ENCODE measurements at regions not wholly inside any gene's neighbourhood (a gene's known extent, or its start where the extent isn't known, plus 50 kb on each side); places are given as distances from the start of the nearest gene placed in this dataset.

- Histone ChIP-seq H2AFZ (ENCODE audit: low read length) (no peak overlapping the region), H3K9me3 (ENCODE audit: low read length) (no peaks in the 10 kb centered on the region; the same call in 1 of the 2 replicates), H3K79me2 (ENCODE audit: low read length) (no peaks in the 10 kb centered on the region), H3K27me3 (ENCODE audit: low read length) (0 out of 2 replicates have a peak, but pooled peaks cover 23% of the 10 kb centered on the region), H3K9ac (ENCODE audit: low read length) (no peak overlapping the region), H3K27ac (ENCODE audit: low read length) (no peak overlapping the region), H3K9me2 (replicated peaks; ENCODE audit: low read length) (no peaks in the 10 kb centered on the region), H3K36me3 (ENCODE audit: low read depth, low read length) (no peaks in the 10 kb centered on the region), H3F3A (ENCODE audit: low read length, unreplicated experiment) (no peaks in the 10 kb centered on the region), H3K4me1 (ENCODE audit: insufficient read depth, low read length) (no peaks in the 10 kb centered on the region), H3K4me2 (ENCODE audit: low read length) (no peak overlapping the region), H3K4me3 (ENCODE audit: low read length) (no peak overlapping the region), H4K20me1 (ENCODE audit: low read length) (no peaks in the 10 kb centered on the region)
- no peak for TF ChIP-seq EZH2phosphoT487 (IDR thresholded peaks at IDR 0.05; ENCODE audit: borderline replicate concordance, low read length)
- TF ChIP-seq, protein P1, sequence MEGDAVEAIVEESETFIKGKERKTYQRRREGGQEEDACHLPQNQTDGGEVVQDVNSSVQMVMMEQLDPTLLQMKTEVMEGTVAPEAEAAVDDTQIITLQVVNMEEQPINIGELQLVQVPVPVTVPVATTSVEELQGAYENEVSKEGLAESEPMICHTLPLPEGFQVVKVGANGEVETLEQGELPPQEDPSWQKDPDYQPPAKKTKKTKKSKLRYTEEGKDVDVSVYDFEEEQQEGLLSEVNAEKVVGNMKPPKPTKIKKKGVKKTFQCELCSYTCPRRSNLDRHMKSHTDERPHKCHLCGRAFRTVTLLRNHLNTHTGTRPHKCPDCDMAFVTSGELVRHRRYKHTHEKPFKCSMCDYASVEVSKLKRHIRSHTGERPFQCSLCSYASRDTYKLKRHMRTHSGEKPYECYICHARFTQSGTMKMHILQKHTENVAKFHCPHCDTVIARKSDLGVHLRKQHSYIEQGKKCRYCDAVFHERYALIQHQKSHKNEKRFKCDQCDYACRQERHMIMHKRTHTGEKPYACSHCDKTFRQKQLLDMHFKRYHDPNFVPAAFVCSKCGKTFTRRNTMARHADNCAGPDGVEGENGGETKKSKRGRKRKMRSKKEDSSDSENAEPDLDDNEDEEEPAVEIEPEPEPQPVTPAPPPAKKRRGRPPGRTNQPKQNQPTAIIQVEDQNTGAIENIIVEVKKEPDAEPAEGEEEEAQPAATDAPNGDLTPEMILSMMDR (conservative IDR thresholded peaks at IDR 0.05; ENCODE audit: low read depth, low read length): peak; percentile 48; the same call in 1 of the 2 replicates
- POLR2A ChIA-PET (ENCODE audit: unreplicated experiment): no interaction called here
- DNase-seq: peak; percentile 53
- CTCF ChIA-PET: interaction anchor here (1.1 kb wide), 1 partner anchor 40 kb away, joined by 3 read pairs; no protein-coding TSS in a partner anchor
- intact Hi-C loops (cut with micrococcal nuclease): loop anchor here (2.0 kb wide), 1 partner anchor 222 kb away; no protein-coding TSS in a partner anchor
- peak; percentile 53 for ATAC-seq
- no TSS peak for BruUV-seq (replicated peaks)
Measured at GRCh38 chr10:78844960-78845607, 223.7 kb upstream of the ZMIZ1 start.

GRCh38 chr10:78846071-78846470 is 222.7 kb upstream of the ZMIZ1 start:
- ChIA-PET POLR2A (ENCODE audit: unreplicated experiment) (no interaction called here), CTCF (no interaction called here)
- H3K36me3 ChIP-seq (ENCODE audit: low read depth, low read length): no peaks in the 10 kb centered on the region
- intact Hi-C loops (cut with micrococcal nuclease): no loop called here
- no peaks in the 10 kb centered on the region; the same call in 1 of the 2 replicates for H3K9me3 ChIP-seq (ENCODE audit: low read length)
- no peaks in the 10 kb centered on the region for H3F3A ChIP-seq (ENCODE audit: low read length, unreplicated experiment)
- no peak overlapping the region for H3K4me3 ChIP-seq (ENCODE audit: low read length)
- no peak for ATAC-seq
- TF ChIP-seq EZH2phosphoT487 (IDR thresholded peaks at IDR 0.05; ENCODE audit: borderline replicate concordance, low read length) (no peak), EZH2 (IDR thresholded peaks at IDR 0.05; ENCODE audit: low read length, unreplicated experiment) (no peak)
- TF ChIP-seq, protein P1 (conservative IDR thresholded peaks at IDR 0.05; ENCODE audit: low read depth, low read length): no peak
- no peak overlapping the region for H3K9ac ChIP-seq (ENCODE audit: low read length)
- no peaks in the 10 kb centered on the region for H3K4me1 ChIP-seq (ENCODE audit: insufficient read depth, low read length)
- no peak overlapping the region for H3K4me2 ChIP-seq (ENCODE audit: low read length)
- H4K20me1 ChIP-seq (ENCODE audit: low read length): no peaks in the 10 kb centered on the region
- no peak overlapping the region for H2AFZ ChIP-seq (ENCODE audit: low read length)
- no TSS peak for BruUV-seq (replicated peaks)
- H3K79me2 ChIP-seq (ENCODE audit: low read length): no peaks in the 10 kb centered on the region
- H3K9me2 ChIP-seq (replicated peaks; ENCODE audit: low read length): 0 out of 2 replicates have a peak, but pooled peaks cover 2% of the 10 kb centered on the region
- H3K27me3 ChIP-seq (ENCODE audit: low read length): 0 out of 2 replicates have a peak, but pooled peaks cover 19% of the 10 kb centered on the region
- DNase-seq: no peak
- H3K27ac ChIP-seq (ENCODE audit: low read length): no peak overlapping the region

GRCh38 chr10:78846760-78847159 is 222.0 kb upstream of the ZMIZ1 start:
- no peak for DNase-seq
- TF ChIP-seq EZH2 (IDR thresholded peaks at IDR 0.05; ENCODE audit: low read length, unreplicated experiment) (no peak), EZH2phosphoT487 (IDR thresholded peaks at IDR 0.05; ENCODE audit: borderline replicate concordance, low read length) (no peak)
- TF ChIP-seq, protein P1 (conservative IDR thresholded peaks at IDR 0.05; ENCODE audit: low read depth, low read length): no peak
- intact Hi-C loops (cut with micrococcal nuclease): no loop called here
- Histone ChIP-seq H3K9ac (ENCODE audit: low read length) (no peak overlapping the region), H3K27ac (ENCODE audit: low read length) (no peak overlapping the region), H3K79me2 (ENCODE audit: low read length) (no peaks in the 10 kb centered on the region), H4K20me1 (ENCODE audit: low read length) (no peaks in the 10 kb centered on the region), H3F3A (ENCODE audit: low read length, unreplicated experiment) (no peaks in the 10 kb centered on the region), H3K4me3 (ENCODE audit: low read length) (no peak overlapping the region), H2AFZ (ENCODE audit: low read length) (no peak overlapping the region), H3K36me3 (ENCODE audit: low read depth, low read length) (no peaks in the 10 kb centered on the region), H3K4me1 (ENCODE audit: insufficient read depth, low read length) (no peaks in the 10 kb centered on the region), H3K4me2 (ENCODE audit: low read length) (no peak overlapping the region), H3K9me3 (ENCODE audit: low read length) (no peaks in the 10 kb centered on the region; the same call in 1 of the 2 replicates), H3K27me3 (ENCODE audit: low read length) (0 out of 2 replicates have a peak, but pooled peaks cover 12% of the 10 kb centered on the region), H3K9me2 (replicated peaks; ENCODE audit: low read length) (0 out of 2 replicates have a peak, but pooled peaks cover 3% of the 10 kb centered on the region)
- no TSS peak for BruUV-seq (replicated peaks)
- ChIA-PET POLR2A (ENCODE audit: unreplicated experiment) (no interaction called here), CTCF (no interaction called here)
- no peak for ATAC-seq

All from PC-3 (cell line).